Mucosa of descending colon (tissue), 3 donors: ENCODE measurements at regions not wholly inside any gene's neighbourhood (a gene's known extent, or its start where the extent isn't known, plus 50 kb on each side); places are given as distances from the start of the nearest gene placed in this dataset.
A peak's percentile ranks its signal among the peaks of the same experiment; 100 is the strongest.

Source experiments
- ATAC-seq: fragments of 200-7000 bp; cut with Tn5 transposase; one replicate; pipeline ENCODE4 v1.9.1; 2020; ENCODE audit warnings: mild to moderate bottlenecking, moderate library complexity
- DNase-seq, 3 donors: peaks; one replicate each; pipeline ENCODE4 v3.0.0-alpha.2; 2020
- H3K36me3 ChIP-seq: fragments of 200-600 bp; one replicate; pipeline ENCODE4 v1.8.0; 2021; ENCODE audit warnings: low read depth, mild to moderate bottlenecking
- H3K4me1 ChIP-seq: fragments of 200-600 bp; one replicate; pipeline ENCODE4 v1.8.0; 2021; ENCODE audit warnings: low read depth, mild to moderate bottlenecking
- H3K4me3 ChIP-seq: fragments of 200-600 bp; one replicate; pipeline ENCODE4 v1.8.0; 2021; ENCODE audit warnings: mild to moderate bottlenecking
- H3K9me3 ChIP-seq: fragments of 200-600 bp; one replicate; pipeline ENCODE4 v1.8.0; 2021; ENCODE audit warnings: mild to moderate bottlenecking
- intact Hi-C, 2 donors: fragments of 100-400 bp; cut with DNase I in 1 of 2; cut with micrococcal nuclease in 1 of 2; formaldehyde crosslinking; loops; one replicate each; pipeline versions ENCODE4 v1.11.0 to v1.11.1; 2022; cut with DNase I, micrococcal nuclease
- TF ChIP-seq, protein P1 (sequence below): fragments of 200-600 bp; IDR thresholded peaks from one replicate; pipeline ENCODE4 v1.8.0; 2022; ENCODE audit warnings: antibody characterized with exemption, mild to moderate bottlenecking
- donor health status: DM: no; HTN: no; CAD: no; lungs with moderate emphysema.
- donor health status: DM: no; HTN: no; CAD: no.
- donor health status: DM: no; HTN: yes; CAD: no.

DNA sequence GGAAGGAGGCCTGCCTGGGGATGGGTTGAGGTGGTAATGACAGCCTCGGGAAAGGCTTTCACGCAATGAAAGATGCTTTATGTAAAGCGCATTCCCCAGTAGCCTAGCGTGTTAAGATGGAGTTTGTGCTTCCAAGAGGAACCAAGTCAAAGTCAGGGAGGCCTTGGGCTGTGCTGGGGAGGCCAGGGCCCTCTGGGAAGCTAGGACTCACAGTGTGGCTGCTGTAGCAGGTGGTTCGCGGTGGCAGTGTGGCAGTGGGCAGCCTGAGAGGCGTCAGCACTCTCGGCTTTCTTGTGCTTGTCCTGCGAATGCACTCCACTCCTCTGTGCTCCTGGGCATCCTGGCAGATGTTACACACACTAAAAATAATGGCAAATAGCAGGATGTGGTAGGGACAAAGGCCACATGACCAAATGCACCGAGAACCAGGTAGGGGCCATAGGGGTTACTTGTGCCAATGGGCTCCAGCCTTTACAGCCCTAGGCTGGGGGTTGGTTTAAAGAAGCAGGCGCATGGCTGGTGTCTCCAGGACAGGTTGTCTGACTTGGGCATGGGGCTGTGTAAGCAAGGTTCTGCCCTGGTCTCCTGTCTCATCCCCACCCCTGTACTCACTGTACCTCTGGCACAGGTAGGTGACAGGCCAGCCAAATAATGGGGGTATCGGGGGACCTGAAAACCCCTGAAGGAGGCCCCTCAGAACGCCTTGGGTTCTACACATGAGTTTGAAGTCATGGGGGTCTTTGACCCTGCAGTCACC lies 154.4 kb upstream of the TWIST2 start:
- ATAC-seq, result no peak
- no peak for DNase-seq
- no peak overlapping the region for H3K4me3 ChIP-seq
- intact Hi-C loops, result no loop called here
- TF ChIP-seq, protein P1, sequence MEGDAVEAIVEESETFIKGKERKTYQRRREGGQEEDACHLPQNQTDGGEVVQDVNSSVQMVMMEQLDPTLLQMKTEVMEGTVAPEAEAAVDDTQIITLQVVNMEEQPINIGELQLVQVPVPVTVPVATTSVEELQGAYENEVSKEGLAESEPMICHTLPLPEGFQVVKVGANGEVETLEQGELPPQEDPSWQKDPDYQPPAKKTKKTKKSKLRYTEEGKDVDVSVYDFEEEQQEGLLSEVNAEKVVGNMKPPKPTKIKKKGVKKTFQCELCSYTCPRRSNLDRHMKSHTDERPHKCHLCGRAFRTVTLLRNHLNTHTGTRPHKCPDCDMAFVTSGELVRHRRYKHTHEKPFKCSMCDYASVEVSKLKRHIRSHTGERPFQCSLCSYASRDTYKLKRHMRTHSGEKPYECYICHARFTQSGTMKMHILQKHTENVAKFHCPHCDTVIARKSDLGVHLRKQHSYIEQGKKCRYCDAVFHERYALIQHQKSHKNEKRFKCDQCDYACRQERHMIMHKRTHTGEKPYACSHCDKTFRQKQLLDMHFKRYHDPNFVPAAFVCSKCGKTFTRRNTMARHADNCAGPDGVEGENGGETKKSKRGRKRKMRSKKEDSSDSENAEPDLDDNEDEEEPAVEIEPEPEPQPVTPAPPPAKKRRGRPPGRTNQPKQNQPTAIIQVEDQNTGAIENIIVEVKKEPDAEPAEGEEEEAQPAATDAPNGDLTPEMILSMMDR, result no peak
- no peaks in the 10 kb centered on the region for H3K4me1 ChIP-seq
- no peaks in the 10 kb centered on the region for H3K36me3 ChIP-seq
- H3K9me3 ChIP-seq, result no peaks in the 10 kb centered on the region

DNA sequence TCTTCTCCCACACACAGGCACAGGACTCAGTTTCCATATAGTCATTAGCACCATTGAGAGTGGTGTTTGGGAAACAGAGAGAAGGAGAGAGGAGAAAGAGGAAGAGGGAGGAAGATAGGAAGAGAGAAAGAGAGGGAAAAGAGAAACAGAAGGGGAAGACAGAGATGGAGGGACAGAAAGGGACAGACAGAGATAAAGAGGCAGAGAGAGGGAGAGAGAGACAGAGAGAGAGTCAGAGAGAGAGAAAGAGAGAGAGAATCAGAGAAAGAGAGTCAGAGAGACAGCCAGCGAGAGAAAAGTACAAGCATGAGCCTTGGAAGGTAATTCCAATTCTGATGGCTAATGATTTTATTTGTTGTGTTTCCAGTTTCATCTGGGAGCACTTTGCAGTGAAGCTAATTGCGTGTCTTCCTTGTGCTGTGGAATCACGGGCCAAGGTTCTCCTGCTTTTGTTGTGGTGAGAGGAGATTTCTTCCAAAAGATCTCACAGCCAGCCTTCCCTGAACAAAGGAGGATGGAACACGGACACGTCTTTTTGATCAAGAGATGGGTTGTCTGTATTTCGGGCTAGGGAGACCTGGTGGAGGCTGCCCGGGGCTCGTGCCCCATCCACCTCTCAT lies 153.6 kb upstream of the TWIST2 start:
- DNase-seq, result no peak
- Histone ChIP-seq H3K36me3 (no peaks in the 10 kb centered on the region), H3K9me3 (no peaks in the 10 kb centered on the region), H3K4me1 (no peaks in the 10 kb centered on the region), H3K4me3 (no peak overlapping the region)
- intact Hi-C loops, result no loop called here
- no peak for ATAC-seq
- TF ChIP-seq, protein P1, result no peak

DNA sequence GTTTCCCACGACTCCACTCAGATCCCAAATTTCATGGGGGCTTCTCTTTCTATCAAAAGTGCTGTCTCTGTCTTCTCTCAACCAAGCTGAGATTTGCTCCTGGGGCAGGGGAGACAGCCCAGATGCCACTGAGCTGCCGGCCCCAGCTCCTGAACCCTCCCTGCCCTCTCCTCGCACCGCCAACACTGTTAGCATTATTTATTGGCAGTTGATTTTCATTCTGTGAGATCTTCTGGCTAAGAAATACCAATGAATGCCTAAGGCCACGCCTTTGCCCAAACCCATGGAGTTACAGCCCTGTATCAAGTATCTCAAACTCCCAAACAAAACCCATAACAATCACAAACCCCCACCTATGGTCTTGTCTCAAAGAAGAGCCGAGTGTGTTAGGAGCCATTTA lies 153.0 kb upstream of the TWIST2 start:
- Histone ChIP-seq H3K9me3 (no peaks in the 10 kb centered on the region), H3K4me1 (no peaks in the 10 kb centered on the region), H3K36me3 (no peaks in the 10 kb centered on the region), H3K4me3 (no peak overlapping the region)
- ATAC-seq (no peak), DNase-seq (no peak)
- TF ChIP-seq, protein P1, result no peak
- intact Hi-C loops, result no loop called here

DNA sequence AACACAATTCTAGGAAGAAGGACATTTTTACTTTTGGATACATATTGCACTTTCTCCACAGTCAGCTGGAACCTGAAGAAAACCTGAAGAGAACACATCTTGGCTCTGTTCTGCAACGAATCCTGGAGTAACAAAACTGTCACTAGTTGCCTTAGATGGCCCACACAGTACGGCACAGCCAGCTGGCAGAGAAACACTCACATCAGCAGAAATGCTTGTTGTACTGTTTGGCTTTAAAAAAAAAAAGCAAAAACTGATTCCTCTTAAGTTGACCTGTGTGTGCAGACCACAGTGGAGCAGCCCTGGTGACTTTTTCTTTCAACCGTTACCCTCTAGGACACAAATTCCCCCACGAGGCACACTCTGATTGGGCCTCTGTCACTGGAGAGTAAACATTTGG lies 152.3 kb upstream of the TWIST2 start:
- TF ChIP-seq, protein P1, result no peak
- no peak for ATAC-seq
- intact Hi-C loops, result no loop called here

DNA sequence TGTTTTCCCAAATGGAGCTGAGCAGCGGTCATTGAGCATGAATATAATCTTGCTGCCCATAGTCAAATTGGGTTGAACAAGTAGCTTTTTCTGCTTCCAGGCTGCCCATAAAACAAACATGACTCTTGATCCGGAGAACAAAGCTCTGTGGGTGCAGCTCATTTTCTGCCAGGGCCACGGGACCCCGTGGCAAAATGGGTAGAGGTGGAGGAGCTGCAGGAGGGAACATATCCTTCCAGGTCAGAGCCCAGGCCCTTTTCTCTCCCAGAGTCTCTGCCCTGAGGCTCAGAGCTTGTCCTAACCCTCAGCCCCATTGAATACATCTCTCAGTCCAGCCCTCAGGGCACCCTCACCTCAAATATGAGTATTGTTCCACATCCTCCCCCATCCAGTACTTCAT lies 151.6 kb upstream of the TWIST2 start:
- TF ChIP-seq, protein P1, result no peak

More for the DNA sequence above, 152.3 kb upstream of the TWIST2 start:
- Histone ChIP-seq H3K9me3 (no peaks in the 10 kb centered on the region), H3K4me3 (no peak overlapping the region), H3K36me3 (no peaks in the 10 kb centered on the region), H3K4me1 (no peaks in the 10 kb centered on the region)
- peak in 1 of 3 donors; percentile 18 for DNase-seq

More for the DNA sequence above, 151.6 kb upstream of the TWIST2 start:
- H3K36me3 ChIP-seq, result no peaks in the 10 kb centered on the region
- no peak overlapping the region for H3K4me3 ChIP-seq
- H3K9me3 ChIP-seq, result no peaks in the 10 kb centered on the region
- ATAC-seq (no peak), DNase-seq (no peak)
- H3K4me1 ChIP-seq, result no peaks in the 10 kb centered on the region
- intact Hi-C loops, result no loop called here
